ENCODE measurements at regions not wholly inside any gene's neighbourhood (a gene's known extent, or its start where the extent isn't known, plus 50 kb on each side); places are given as distances from the start of the nearest gene placed in this dataset.

DNA sequence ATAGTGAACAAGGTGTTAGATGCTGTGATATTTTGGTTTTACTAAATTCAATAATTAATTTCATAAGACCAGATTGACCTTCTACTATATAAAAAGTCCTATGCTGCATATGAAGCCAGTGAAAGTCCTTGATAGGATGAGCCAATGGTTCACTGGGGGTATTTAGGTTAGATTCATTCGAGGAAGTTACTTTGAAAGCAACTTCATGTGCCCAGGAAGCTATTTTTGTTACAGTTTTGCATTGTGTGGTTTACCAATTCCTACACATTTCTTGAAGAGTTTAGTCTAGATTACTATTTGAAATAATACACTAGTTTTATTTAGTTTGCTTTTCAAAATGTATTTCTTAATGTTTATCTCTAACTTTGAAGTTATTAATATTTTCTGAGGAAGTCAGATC is 58.5 kb upstream of the RMST start:
- Histone ChIP-seq H3K79me2 (no peaks in the 10 kb centered on the region), H2AFZ (no peak overlapping the region), H3K4me1 (ENCODE audit: insufficient read depth) (no peaks in the 10 kb centered on the region), H3K9me2 (replicated peaks; ENCODE audit: insufficient read depth) (no peaks in the 10 kb centered on the region), H3K9me3 (ENCODE audit: low read depth) (no peaks in the 10 kb centered on the region), H3K27ac (no peak overlapping the region), H4K20me1 (ENCODE audit: insufficient read depth, poor library complexity, severe bottlenecking) (no peaks in the 10 kb centered on the region), H3K36me3 (replicated peaks; ENCODE audit: insufficient read depth, low read depth) (no peaks in the 10 kb centered on the region), H3K4me2 (no peak overlapping the region), H3K4me3 (no peak overlapping the region), H3K27me3 (no peaks in the 10 kb centered on the region)
- WGBS (ENCODE audit: low lambda C conversion rate, missing lambda C conversion rate): 75% methylated on average over 1 of the region's 1 CpG
- TF ChIP-seq, protein P1, sequence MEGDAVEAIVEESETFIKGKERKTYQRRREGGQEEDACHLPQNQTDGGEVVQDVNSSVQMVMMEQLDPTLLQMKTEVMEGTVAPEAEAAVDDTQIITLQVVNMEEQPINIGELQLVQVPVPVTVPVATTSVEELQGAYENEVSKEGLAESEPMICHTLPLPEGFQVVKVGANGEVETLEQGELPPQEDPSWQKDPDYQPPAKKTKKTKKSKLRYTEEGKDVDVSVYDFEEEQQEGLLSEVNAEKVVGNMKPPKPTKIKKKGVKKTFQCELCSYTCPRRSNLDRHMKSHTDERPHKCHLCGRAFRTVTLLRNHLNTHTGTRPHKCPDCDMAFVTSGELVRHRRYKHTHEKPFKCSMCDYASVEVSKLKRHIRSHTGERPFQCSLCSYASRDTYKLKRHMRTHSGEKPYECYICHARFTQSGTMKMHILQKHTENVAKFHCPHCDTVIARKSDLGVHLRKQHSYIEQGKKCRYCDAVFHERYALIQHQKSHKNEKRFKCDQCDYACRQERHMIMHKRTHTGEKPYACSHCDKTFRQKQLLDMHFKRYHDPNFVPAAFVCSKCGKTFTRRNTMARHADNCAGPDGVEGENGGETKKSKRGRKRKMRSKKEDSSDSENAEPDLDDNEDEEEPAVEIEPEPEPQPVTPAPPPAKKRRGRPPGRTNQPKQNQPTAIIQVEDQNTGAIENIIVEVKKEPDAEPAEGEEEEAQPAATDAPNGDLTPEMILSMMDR (IDR thresholded peaks at IDR 0.05; ENCODE audit: poor library complexity): no peak
- TF ChIP-seq EZH2phosphoT487 (IDR thresholded peaks at IDR 0.05; ENCODE audit: low read depth, severe bottlenecking, unreplicated experiment): no peak
- no peak for TF ChIP-seq EZH2 (IDR thresholded peaks at IDR 0.05; ENCODE audit: borderline replicate concordance)
- no peak for DNase-seq (ENCODE audit: low spot score)

DNA sequence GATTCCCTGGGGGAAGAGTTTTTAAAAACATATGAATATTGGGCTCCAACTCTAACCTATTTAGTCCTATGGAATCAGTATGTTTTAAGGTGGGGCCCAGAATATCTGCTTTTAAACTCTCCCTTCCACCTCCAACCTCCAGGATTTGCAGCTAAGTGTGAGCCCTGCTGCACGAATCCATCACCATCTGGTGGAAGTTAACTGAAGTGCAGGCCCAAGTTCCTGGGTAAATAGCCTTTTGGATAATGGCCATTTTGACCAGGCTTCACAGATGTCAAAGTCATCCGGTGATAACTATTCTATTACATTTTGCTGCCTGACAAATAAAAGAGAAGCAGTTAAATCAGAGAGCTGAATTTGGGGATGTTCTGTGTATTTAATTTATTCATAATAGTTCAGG is 58.1 kb upstream of the RMST start:
- Histone ChIP-seq H3K36me3 (replicated peaks; ENCODE audit: insufficient read depth, low read depth) (no peaks in the 10 kb centered on the region), H3K9me2 (replicated peaks; ENCODE audit: insufficient read depth) (no peaks in the 10 kb centered on the region)
- WGBS (ENCODE audit: low lambda C conversion rate, missing lambda C conversion rate): 17% methylated on average over 2 of the region's 2 CpGs

DNA sequence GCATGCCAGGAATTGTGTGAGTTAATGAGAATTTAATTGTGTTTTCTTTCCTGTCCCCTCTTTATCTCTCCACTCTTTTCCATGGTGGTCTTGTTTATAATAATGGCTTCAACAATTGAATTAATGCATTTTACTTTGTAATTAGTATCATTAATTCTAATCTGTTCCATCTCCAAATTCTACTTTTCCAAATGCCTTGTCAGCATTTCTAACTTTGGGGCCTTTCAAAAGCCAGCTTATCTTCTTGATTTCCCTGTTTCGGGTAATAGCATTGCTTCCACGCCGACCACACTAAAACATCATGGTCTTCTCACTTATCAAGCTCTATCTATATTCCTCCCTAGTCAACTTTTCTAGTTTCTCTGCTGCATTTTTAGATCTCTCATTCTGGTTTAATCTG is 54.2 kb upstream of the RMST start:
- H3K36me3 ChIP-seq (replicated peaks; ENCODE audit: insufficient read depth, low read depth): no peaks in the 10 kb centered on the region
- no peak overlapping the region for H2AFZ ChIP-seq
- no peaks in the 10 kb centered on the region for H3K27me3 ChIP-seq
- no peak overlapping the region for H3K4me3 ChIP-seq
- DNase-seq (ENCODE audit: low spot score): no peak
- 32% methylated on average over 3 of the region's 3 CpGs for WGBS (ENCODE audit: low lambda C conversion rate, missing lambda C conversion rate)
- H4K20me1 ChIP-seq (ENCODE audit: insufficient read depth, poor library complexity, severe bottlenecking): no peaks in the 10 kb centered on the region
- H3K4me2 ChIP-seq: no peak overlapping the region
- no peak overlapping the region for H3K27ac ChIP-seq
- no peaks in the 10 kb centered on the region for H3K79me2 ChIP-seq
- H3K4me1 ChIP-seq (ENCODE audit: insufficient read depth): no peaks in the 10 kb centered on the region
- H3K9me3 ChIP-seq (ENCODE audit: low read depth): no peaks in the 10 kb centered on the region
- TF ChIP-seq, protein P1 (IDR thresholded peaks at IDR 0.05; ENCODE audit: poor library complexity): no peak
- TF ChIP-seq EZH2 (IDR thresholded peaks at IDR 0.05; ENCODE audit: borderline replicate concordance) (no peak), EZH2phosphoT487 (IDR thresholded peaks at IDR 0.05; ENCODE audit: low read depth, severe bottlenecking, unreplicated experiment) (no peak)
- H3K9me2 ChIP-seq (replicated peaks; ENCODE audit: insufficient read depth): no peaks in the 10 kb centered on the region

More for the DNA sequence above, 58.1 kb upstream of the RMST start:
- Histone ChIP-seq H3K9me3 (ENCODE audit: low read depth) (no peaks in the 10 kb centered on the region), H3K27me3 (no peaks in the 10 kb centered on the region), H3K4me3 (no peak overlapping the region), H4K20me1 (ENCODE audit: insufficient read depth, poor library complexity, severe bottlenecking) (no peaks in the 10 kb centered on the region), H3K27ac (no peak overlapping the region), H3K4me1 (ENCODE audit: insufficient read depth) (no peaks in the 10 kb centered on the region), H2AFZ (no peak overlapping the region), H3K4me2 (no peak overlapping the region), H3K79me2 (no peaks in the 10 kb centered on the region)
- peak; percentile 69 for DNase-seq (ENCODE audit: low spot score)
- TF ChIP-seq EZH2 (IDR thresholded peaks at IDR 0.05; ENCODE audit: borderline replicate concordance) (no peak), EZH2phosphoT487 (IDR thresholded peaks at IDR 0.05; ENCODE audit: low read depth, severe bottlenecking, unreplicated experiment) (no peak)
- TF ChIP-seq, protein P1 (IDR thresholded peaks at IDR 0.05; ENCODE audit: poor library complexity): peak; percentile 77

DNA sequence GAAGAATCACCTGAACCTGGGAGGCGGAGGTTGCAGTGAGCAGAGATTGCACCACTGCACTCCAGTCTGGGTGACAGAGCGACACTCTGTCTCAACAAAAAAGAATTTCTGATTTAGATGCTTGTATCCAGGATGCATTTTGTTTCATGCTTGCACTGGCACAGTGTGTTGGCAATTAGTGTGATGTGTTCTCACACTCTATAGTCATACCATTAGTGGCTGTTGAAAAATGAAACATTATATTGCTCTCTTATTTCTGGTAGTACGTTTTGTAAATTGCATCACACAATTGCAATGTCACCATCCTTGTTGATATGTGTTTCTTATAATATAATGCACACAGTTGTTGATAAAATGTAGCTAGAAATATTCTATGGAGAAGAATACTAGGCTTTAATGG is 51.3 kb upstream of the RMST start:
- no peaks in the 10 kb centered on the region for H3K9me3 ChIP-seq (ENCODE audit: low read depth)
- TF ChIP-seq EZH2phosphoT487 (IDR thresholded peaks at IDR 0.05; ENCODE audit: low read depth, severe bottlenecking, unreplicated experiment): no peak
- TF ChIP-seq, protein P1 (IDR thresholded peaks at IDR 0.05; ENCODE audit: poor library complexity): no peak
- no peak for TF ChIP-seq EZH2 (IDR thresholded peaks at IDR 0.05; ENCODE audit: borderline replicate concordance)
- H3K27me3 ChIP-seq: no peaks in the 10 kb centered on the region
- H3K4me2 ChIP-seq: no peak overlapping the region
- no peaks in the 10 kb centered on the region for H3K36me3 ChIP-seq (replicated peaks; ENCODE audit: insufficient read depth, low read depth)
- H3K27ac ChIP-seq: no peak overlapping the region
- no peaks in the 10 kb centered on the region for H3K9me2 ChIP-seq (replicated peaks; ENCODE audit: insufficient read depth)
- no peaks in the 10 kb centered on the region for H3K4me1 ChIP-seq (ENCODE audit: insufficient read depth)
- H3K79me2 ChIP-seq: no peaks in the 10 kb centered on the region
- WGBS (ENCODE audit: low lambda C conversion rate, missing lambda C conversion rate): 92% methylated on average over 3 of the region's 3 CpGs
- no peak for DNase-seq (ENCODE audit: low spot score)
- no peak overlapping the region for H3K4me3 ChIP-seq
- H2AFZ ChIP-seq: no peak overlapping the region
- H4K20me1 ChIP-seq (ENCODE audit: insufficient read depth, poor library complexity, severe bottlenecking): no peaks in the 10 kb centered on the region
